Urinary bladder (tissue), 3 donors: ENCODE measurements at regions not wholly inside any gene's neighbourhood (a gene's known extent, or its start where the extent isn't known, plus 50 kb on each side); places are given as distances from the start of the nearest gene placed in this dataset.
"Not testable (repeated sequence)": the region's sequence is repeated elsewhere in the genome, so short reads cannot be mapped to it uniquely, and the experiment has no call there.

Experiments used
- DNase-seq: peaks from one replicate; pipeline ENCODE4 v3.0.0-alpha.2; 2015; ENCODE audit errors: extremely low spot score
- H3K27ac ChIP-seq: one replicate; pipeline ENCODE4 v1.5.1; 2013; ENCODE audit warnings: low read depth, mild to moderate bottlenecking, moderate library complexity
- H3K36me3 ChIP-seq: one replicate; pipeline ENCODE4 v1.6.1; 2013; ENCODE audit warnings: mild to moderate bottlenecking, moderate library complexity; ENCODE audit not compliant: insufficient read depth
- H3K4me1 ChIP-seq: one replicate; pipeline ENCODE4 v1.6.1; 2013; ENCODE audit warnings: mild to moderate bottlenecking, moderate library complexity; ENCODE audit not compliant: insufficient read depth
- H3K4me3 ChIP-seq: one replicate; pipeline ENCODE4 v1.5.1; 2013; ENCODE audit warnings: low read depth, low read length
- WGBS: extraction: QIAGEN DNeasy Blood & Tissue Kit; methylation state at CpG from one replicate; pipeline ENCODE4 v1.1.7; 2013; 5-methylcytosine and 5-hydroxymethylcytosine counted together
- donor health status: healthy with polysubstance abuse.
- donor health status: healthy.

- no peak overlapping the region for H3K27ac ChIP-seq
- 92% methylated on average over 3 of the region's 3 CpGs for WGBS
- H3K36me3 ChIP-seq = no peaks in the 10 kb centered on the region
- H3K4me3 ChIP-seq = no peak overlapping the region
- DNase-seq = no peak
- H3K4me1 ChIP-seq = no peaks in the 10 kb centered on the region
Measured at GRCh38 chr2:138066139-138066806, 102.0 kb downstream of the HNMT start.

DNA sequence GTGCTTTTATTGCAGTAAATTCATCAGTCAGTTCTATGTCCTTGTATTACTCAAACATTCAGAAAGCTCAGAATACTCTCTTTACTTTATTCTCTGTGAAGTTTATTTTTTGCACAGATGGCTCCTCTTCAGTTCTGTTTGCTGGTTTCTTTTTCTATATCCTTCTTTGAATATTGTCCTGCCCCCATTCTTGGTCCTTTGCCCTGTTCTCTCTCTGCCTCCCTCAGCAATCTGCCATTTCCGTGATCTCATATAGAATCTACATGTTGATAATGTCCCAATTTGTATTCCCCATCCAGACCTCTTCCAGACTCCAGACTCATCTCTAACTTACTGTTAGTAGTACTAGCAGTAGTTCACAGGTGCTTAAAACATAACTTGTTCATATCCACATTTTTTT lies 102.6 kb downstream of the HNMT start:
- Histone ChIP-seq H3K27ac (no peak overlapping the region), H3K4me3 (no peak overlapping the region), H3K36me3 (no peaks in the 10 kb centered on the region), H3K4me1 (no peaks in the 10 kb centered on the region)
- WGBS = 88% methylated on average over 1 of the region's 1 CpG
- no peak for DNase-seq

- DNase-seq, H3K36me3 ChIP-seq, H3K4me3 ChIP-seq, H3K4me1 ChIP-seq, H3K27ac ChIP-seq: not testable (repeated sequence)
- 80% methylated on average over 2 of the region's 2 CpGs for WGBS
Measured at GRCh38 chr2:138068669-138069068, 104.4 kb downstream of the HNMT start.

- WGBS = 84% methylated on average over 7 of the region's 7 CpGs
- not testable (repeated sequence) for H3K4me3 ChIP-seq
Measured at GRCh38 chr2:138071042-138071719, 106.9 kb downstream of the HNMT start.

GRCh38 chr2:138071720-138072719 lies 107.7 kb downstream of the HNMT start:
- DNase-seq = no peak
- no peak overlapping the region for H3K4me3 ChIP-seq
- WGBS = 25% methylated on average over 7 of the region's 7 CpGs
- no peaks in the 10 kb centered on the region for H3K4me1 ChIP-seq
- no peaks in the 10 kb centered on the region for H3K36me3 ChIP-seq
- no peak overlapping the region for H3K27ac ChIP-seq

More at GRCh38 chr2:138071042-138071719, 106.9 kb downstream of the HNMT start:
- DNase-seq, H3K36me3 ChIP-seq, H3K27ac ChIP-seq, H3K4me1 ChIP-seq: not testable (repeated sequence)

DNA sequence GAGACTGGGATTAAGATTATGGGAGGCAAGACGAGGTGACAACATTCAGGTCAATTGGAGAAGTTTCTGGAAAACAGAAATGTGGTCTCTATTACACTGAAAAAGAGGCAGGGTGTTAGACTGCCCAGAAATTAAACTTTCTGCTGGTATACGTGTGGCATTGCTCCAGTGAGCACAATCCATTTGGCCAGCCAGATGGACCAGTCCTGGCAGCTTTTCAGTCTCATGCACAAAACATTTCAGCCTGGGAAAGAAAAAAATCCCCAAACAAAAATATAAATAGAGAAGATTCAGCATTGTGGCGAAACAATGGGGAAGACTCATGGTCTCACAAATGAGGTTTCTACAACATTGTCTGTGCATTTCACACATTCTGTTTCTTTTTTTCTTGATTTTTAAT lies 113.9 kb downstream of the HNMT start:
- Histone ChIP-seq H3K36me3 (no peaks in the 10 kb centered on the region), H3K4me1 (no peaks in the 10 kb centered on the region), H3K4me3 (no peak overlapping the region), H3K27ac (no peak overlapping the region)
- no peak for DNase-seq
- WGBS = 84% methylated on average over 3 of the region's 3 CpGs

DNA sequence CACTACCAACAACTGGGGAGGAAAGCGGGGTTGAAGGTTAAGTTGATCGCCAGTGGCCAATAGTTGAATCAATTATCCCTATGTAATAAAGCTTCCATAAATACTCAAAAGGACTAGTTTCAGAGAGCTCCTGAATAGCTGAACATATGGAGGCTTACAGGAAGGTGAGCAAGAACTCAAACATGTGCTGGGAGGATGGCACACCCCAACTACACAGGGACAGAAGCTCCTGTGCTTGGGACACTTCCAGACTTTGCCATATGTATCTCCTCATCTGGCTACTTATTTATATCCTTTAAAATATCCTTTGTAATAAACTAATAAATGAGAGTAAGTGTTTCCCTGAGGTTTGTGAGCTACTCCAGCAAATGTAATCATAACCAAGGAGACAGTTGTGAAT lies 115.7 kb downstream of the HNMT start:
- whole genome bisulfite sequencing = 89% methylated on average over 2 of the region's 2 CpGs
- no peaks in the 10 kb centered on the region for H3K36me3 ChIP-seq
- no peak for DNase-seq
- H3K4me3 ChIP-seq = no peak overlapping the region
- H3K4me1 ChIP-seq = no peaks in the 10 kb centered on the region
- H3K27ac ChIP-seq = no peak overlapping the region

DNA sequence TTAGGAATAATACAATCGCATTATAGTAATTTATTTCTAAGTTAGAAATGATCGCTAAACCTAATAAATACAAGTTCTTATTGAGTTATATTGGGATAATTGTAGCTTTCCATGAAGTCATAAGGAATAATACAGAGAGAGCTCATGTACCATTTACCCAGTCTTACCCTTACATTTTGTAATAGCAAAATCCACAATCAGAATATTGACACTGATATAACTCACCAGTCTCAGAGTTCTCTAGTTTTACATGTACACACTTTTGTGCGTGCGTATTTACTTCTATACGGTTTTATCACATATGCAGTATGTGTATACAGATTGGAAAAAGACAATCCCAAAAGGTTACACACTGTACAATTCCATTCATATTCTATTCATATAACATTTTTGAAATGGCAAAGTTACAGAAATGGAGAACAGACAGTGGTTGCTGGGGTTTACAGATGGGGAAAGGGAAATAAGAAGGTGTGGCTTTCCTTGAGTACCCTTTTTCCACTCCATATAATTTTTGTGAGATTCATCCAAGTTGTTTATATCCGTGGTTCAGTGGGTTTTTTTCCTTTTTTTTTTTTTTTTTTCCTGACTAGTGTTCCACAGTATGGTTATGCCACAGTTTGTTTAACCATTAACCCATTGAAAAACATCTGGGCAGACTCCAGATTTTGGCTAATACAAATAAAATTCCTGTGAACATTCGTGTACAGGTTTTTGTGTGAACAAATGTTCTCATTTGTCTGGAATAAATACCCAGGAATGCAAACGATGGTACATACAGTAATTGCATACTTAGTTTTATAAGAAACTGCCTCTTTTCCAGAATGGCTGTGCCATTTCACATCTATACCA lies 117.2 kb downstream of the HNMT start:
- Histone ChIP-seq H3K4me1 (no peaks in the 10 kb centered on the region), H3K4me3 (no peak overlapping the region), H3K36me3 (no peaks in the 10 kb centered on the region), H3K27ac (no peak overlapping the region)
- DNase-seq = no peak
- 77% methylated on average over 8 of the region's 8 CpGs for WGBS

- Histone ChIP-seq H3K36me3 (no peaks in the 10 kb centered on the region), H3K27ac (no peak overlapping the region), H3K4me1 (no peaks in the 10 kb centered on the region), H3K4me3 (no peak overlapping the region)
- WGBS = 90% methylated on average over 1 of the region's 1 CpG
- no peak for DNase-seq
Measured at GRCh38 chr2:138084206-138084605, 119.9 kb downstream of the HNMT start.

- not testable (repeated sequence) for H3K4me3 ChIP-seq, H3K36me3 ChIP-seq, H3K27ac ChIP-seq, H3K4me1 ChIP-seq, DNase-seq
- 69% methylated on average over 1 of the region's 1 CpG for WGBS
Measured at GRCh38 chr2:138085441-138085840, 121.2 kb downstream of the HNMT start.

GRCh38 chr2:138086576-138086975 lies 122.3 kb downstream of the HNMT start:
- Histone ChIP-seq H3K4me1 (no peaks in the 10 kb centered on the region), H3K4me3 (no peak overlapping the region), H3K36me3 (no peaks in the 10 kb centered on the region), H3K27ac (no peak overlapping the region)
- DNase-seq = no peak

DNA sequence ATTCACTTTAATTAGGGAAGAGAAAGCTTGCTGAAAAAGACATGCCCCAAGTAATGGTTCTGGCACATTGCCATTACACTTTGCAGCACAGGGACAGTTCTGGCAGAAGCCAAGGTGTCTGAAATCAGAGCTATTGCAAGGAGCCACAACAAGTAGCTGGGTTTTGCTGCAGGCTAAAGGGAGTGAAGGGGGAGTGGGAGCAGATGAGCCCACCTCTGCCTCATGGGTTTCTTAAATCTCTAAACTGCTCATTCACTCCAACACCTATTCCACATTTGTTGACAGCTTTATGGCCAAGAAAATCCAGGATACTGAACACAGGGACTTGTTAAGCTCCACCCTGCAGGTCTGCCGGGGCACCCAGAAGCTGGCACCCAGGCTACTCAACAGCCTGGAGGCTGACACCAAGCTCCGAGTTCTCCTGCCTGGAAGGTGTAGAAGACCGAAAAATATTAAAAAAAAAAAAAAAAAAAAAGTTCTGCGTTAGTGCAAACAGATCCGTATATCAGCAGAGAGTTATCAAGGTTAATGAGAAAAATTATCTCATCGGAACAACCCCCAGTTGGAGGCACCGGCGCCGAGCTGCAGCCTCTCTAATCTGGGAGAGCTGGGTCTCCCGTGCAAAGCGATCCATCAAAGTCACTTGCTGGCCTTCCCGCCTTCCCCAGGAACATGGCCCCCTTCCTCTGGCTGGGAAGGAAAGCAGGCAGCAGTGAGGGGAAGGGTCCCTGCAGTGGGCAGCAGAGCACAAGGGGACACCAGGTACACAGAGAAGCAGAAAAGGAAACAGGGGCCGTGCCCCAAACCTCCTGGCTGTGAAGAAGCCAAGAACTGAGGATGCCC lies 123.7 kb downstream of the HNMT start:
- WGBS = 46% methylated on average over 13 of the region's 13 CpGs
- Histone ChIP-seq H3K4me3 (no peak overlapping the region), H3K27ac (no peak overlapping the region), H3K4me1 (no peaks in the 10 kb centered on the region), H3K36me3 (no peaks in the 10 kb centered on the region)
- DNase-seq = no peak
